ENCODE measurements at regions not wholly inside any gene's neighbourhood (a gene's known extent, or its start where the extent isn't known, plus 50 kb on each side); places are given as distances from the start of the nearest gene placed in this dataset.

DNA sequence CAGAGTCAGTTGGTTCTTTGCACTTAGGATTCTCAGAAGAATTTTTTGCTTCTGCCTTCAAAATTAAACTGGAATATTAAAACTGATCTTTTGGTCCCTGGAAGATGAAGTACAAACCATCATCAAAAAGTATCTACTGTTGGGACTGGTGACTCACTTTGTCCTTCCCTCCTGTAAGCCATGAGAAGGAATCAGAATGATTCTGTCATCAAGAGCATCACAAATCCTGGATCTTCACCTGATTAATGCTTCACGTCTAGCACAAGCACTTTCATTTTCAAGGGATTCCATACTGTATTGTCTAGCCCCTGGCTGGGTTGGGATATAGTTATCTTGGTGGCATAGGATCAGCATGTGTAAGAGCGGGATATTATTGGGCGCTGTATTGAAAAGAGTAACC, 69.3 kb upstream of the CYP1B1 start:
- no peak for DNase-seq
- Histone ChIP-seq H3K4me2 (ENCODE audit: insufficient read depth, insufficient read length, low read length) (no peak overlapping the region), H3K9ac (ENCODE audit: extremely low read depth, insufficient read length, low read length) (no peak overlapping the region), H3K79me1 (ENCODE audit: insufficient read depth, low read depth, low read length, poor library complexity, severe bottlenecking) (no peaks in the 10 kb centered on the region), H2AFZ (ENCODE audit: low read length) (no peak overlapping the region), H3T11ph (ENCODE audit: low read length) (no peak overlapping the region), H3K56ac (ENCODE audit: insufficient read length, low read depth, low read length) (no peak overlapping the region), H2BK12ac (ENCODE audit: insufficient read length, low read depth, low read length) (no peak overlapping the region), H2BK5ac (ENCODE audit: insufficient read length, low read length) (no peak overlapping the region), H3K23me2 (ENCODE audit: insufficient read length, low read depth, low read length, poor library complexity, severe bottlenecking) (no peaks in the 10 kb centered on the region), H3K27ac (ENCODE audit: insufficient read length, low read depth, low read length) (no peak overlapping the region), H2BK120ac (ENCODE audit: low read depth, low read length, poor library complexity, severe bottlenecking) (no peak overlapping the region), H4K20me1 (ENCODE audit: control insufficient read depth, insufficient read depth, insufficient read length) (no peaks in the 10 kb centered on the region), H4K91ac (ENCODE audit: insufficient read length, low read depth, low read length) (no peak overlapping the region), H4K8ac (replicated peaks; ENCODE audit: insufficient read length, low read depth, low read length) (no peak overlapping the region), H3K14ac (ENCODE audit: insufficient read depth, low read length) (no peak overlapping the region), H3K4ac (ENCODE audit: low read depth, low read length) (no peak overlapping the region), H2BK20ac (ENCODE audit: low read depth, low read length, poor library complexity, severe bottlenecking) (no peak overlapping the region), H3K9me3 (ENCODE audit: control insufficient read depth, low read depth, low read length) (no peaks in the 10 kb centered on the region), H3K79me2 (ENCODE audit: insufficient read depth, low read length) (no peaks in the 10 kb centered on the region), H3K23ac (ENCODE audit: insufficient read length, low read depth, low read length) (no peak overlapping the region), H2BK15ac (ENCODE audit: low read depth, low read length) (no peak overlapping the region), H3K4me1 (ENCODE audit: insufficient read depth, low read length) (peaks cover 4% of the 10 kb centered on the region; the same call in 1 of the 2 replicates), H2AK5ac (ENCODE audit: insufficient read length, low read length) (no peak overlapping the region), H4K5ac (ENCODE audit: insufficient read length, low read depth, low read length) (no peak overlapping the region), H3K27me3 (ENCODE audit: insufficient read depth, low read length) (no peaks in the 10 kb centered on the region), H3K18ac (ENCODE audit: insufficient read length, low read depth, low read length) (no peak overlapping the region)
- Mint-ChIP-seq H3K27me3 (ENCODE audit: low read depth) (no peaks in the 10 kb centered on the region), H3K4me3 (no peak overlapping the region), H3K4me1 (peaks cover 9 to 14% of the 10 kb centered on the region in 2 experiments), H3K9me3 (peaks cover 0 to 7% of the 10 kb centered on the region in 2 experiments; a peak in 2 of 5 replicates), H3K36me3 (ENCODE audit: insufficient read depth in 1 of 3, low read depth in 3 of 3) (peaks cover 0 to 3% (median 0%) of the 10 kb centered on the region in 3 experiments; a peak in 1 of 7 replicates), H3K27ac (no peak overlapping the region)
- no peak for TF ChIP-seq CTCF (conservative IDR thresholded peaks at IDR 0.05)
- no CpG with 5 or more reads among the region's 3 CpGs for WGBS (ENCODE audit: extremely low coverage, insufficient read length, low lambda C conversion rate)
